Esophagus muscularis mucosa (tissue), 4 donors: ENCODE measurements at regions not wholly inside any gene's neighbourhood (a gene's known extent, or its start where the extent isn't known, plus 50 kb on each side); places are given as distances from the start of the nearest gene placed in this dataset.

Source experiments
- DNase-seq: peaks from one replicate; pipeline ENCODE4 v3.0.0-alpha.2; 2017; ENCODE audit errors: extremely low spot score
- H3K27ac ChIP-seq, 4 donors: fragments of 200-600 bp; sonication (generic); replicated peaks in 1 of 4; 1 replicate in 3 of 4; 2 replicates in 1 of 4; pipeline ENCODE4 v1.5.1; 2016 to 2019; ENCODE audit warnings: mild to moderate bottlenecking in 1 of 4
- H3K27me3 ChIP-seq, 4 donors: fragments of 200-600 bp; sonication (generic); one replicate each; pipeline versions ENCODE4 v1.5.1 to v1.6.0; 2016 to 2019
- H3K36me3 ChIP-seq, 4 donors: fragments of 200-600 bp; sonication (generic); one replicate each; pipeline ENCODE4 v1.5.1; 2016 to 2019
- H3K4me1 ChIP-seq, 4 donors: fragments of 200-600 bp; sonication (generic); one replicate each; pipeline ENCODE4 v1.5.1; 2016 to 2019
- H3K4me3 ChIP-seq, 4 donors: fragments of 200-600 bp; sonication (generic); 1 replicate in 2 of 4; 2 replicates in 2 of 4; pipeline ENCODE4 v1.5.1; 2016 to 2019; ENCODE audit warnings: mild to moderate bottlenecking in 4 of 4, moderate library complexity in 1 of 4
- H3K9me3 ChIP-seq, 4 donors: fragments of 200-600 bp; sonication (generic); 1 replicate in 3 of 4; 2 replicates in 1 of 4; pipeline ENCODE4 v1.5.1; 2016 to 2019
- CTCF ChIP-seq, 3 experiments: fragments of 200-600 bp in 2 of 3; fragments of 450-650 bp in 1 of 3; sonication (generic) in 2 of 3; IDR thresholded peaks; one replicate each; pipeline ENCODE4 v1.5.1; 2017 to 2019; ENCODE audit warnings: antibody characterized with exemption in 3 of 3, mild to moderate bottlenecking in 2 of 3, moderate library complexity in 1 of 3
- EP300 ChIP-seq: sonication (generic); formaldehyde crosslinking; IDR thresholded peaks from one replicate; pipeline ENCODE4 v1.6.1; 2017; ENCODE audit warnings: antibody characterized with exemption
- POLR2A ChIP-seq: fragments of 450-650 bp; IDR thresholded peaks from one replicate; pipeline ENCODE4 v1.6.1; 2017; ENCODE audit warnings: antibody characterized with exemption, moderate library complexity, mild to moderate bottlenecking, low read depth
- POLR2AphosphoS5 ChIP-seq, 2 donors: sonication (generic); formaldehyde crosslinking; IDR thresholded peaks; one replicate each; pipeline ENCODE4 v1.6.1; 2017; ENCODE audit warnings: antibody characterized with exemption in 2 of 2
- WGBS: methylation state at CpG from one replicate; pipeline ENCODE4 v1.1.5; 2018; 5-methylcytosine and 5-hydroxymethylcytosine counted together
- intact Hi-C: fragments of 100-400 bp; cut with DNase I; formaldehyde crosslinking; loops from one replicate; pipeline ENCODE4 v1.15.1; 2023

- intact Hi-C loops: no loop called here
- 67% methylated on average over 1 of the region's 1 CpG for WGBS
- Histone ChIP-seq H3K4me3 (no peak overlapping the region), H3K36me3 (no peaks in the 10 kb centered on the region), H3K27ac (no peak overlapping the region), H3K4me1 (no peaks in the 10 kb centered on the region), H3K9me3 (no peaks in the 10 kb centered on the region), H3K27me3 (no peaks in the 10 kb centered on the region)
- DNase-seq: no peak
- TF ChIP-seq POLR2A (no peak), CTCF (IDR thresholded peaks at IDR 0.05) (no peak), POLR2AphosphoS5 (IDR thresholded peaks at IDR 0.05) (no peak), EP300 (no peak)
Measured at GRCh38 chr1:106226550-106226949, 829.9 kb upstream of the PRMT6 start.

- TF ChIP-seq CTCF (IDR thresholded peaks at IDR 0.05): no peak
- TF ChIP-seq POLR2A: no peak
- TF ChIP-seq EP300: no peak
- TF ChIP-seq POLR2AphosphoS5 (IDR thresholded peaks at IDR 0.05): no peak
- H3K9me3 ChIP-seq: no peaks in the 10 kb centered on the region
- no peaks in the 10 kb centered on the region for H3K36me3 ChIP-seq
- H3K27me3 ChIP-seq: no peaks in the 10 kb centered on the region
- no peak for DNase-seq
- H3K4me3 ChIP-seq: no peak overlapping the region
- H3K27ac ChIP-seq: no peak overlapping the region
- 81% methylated on average over 1 of the region's 1 CpG for WGBS
- intact Hi-C loops: no loop called here
- H3K4me1 ChIP-seq: no peaks in the 10 kb centered on the region
Measured at GRCh38 chr1:106232128-106232527, 824.3 kb upstream of the PRMT6 start.

GRCh38 chr1:106233511-106233910, 823.0 kb upstream of the PRMT6 start:
- Histone ChIP-seq H3K27ac (no peak overlapping the region), H3K9me3 (no peaks in the 10 kb centered on the region), H3K27me3 (no peaks in the 10 kb centered on the region), H3K36me3 (no peaks in the 10 kb centered on the region), H3K4me3 (no peak overlapping the region), H3K4me1 (no peaks in the 10 kb centered on the region)
- intact Hi-C loops: no loop called here
- WGBS: 97% methylated on average over 2 of the region's 2 CpGs
- TF ChIP-seq POLR2AphosphoS5 (IDR thresholded peaks at IDR 0.05) (no peak), CTCF (IDR thresholded peaks at IDR 0.05) (no peak), POLR2A (no peak), EP300 (no peak)
- no peak for DNase-seq

- no peak overlapping the region for H3K4me3 ChIP-seq
- H3K36me3 ChIP-seq: no peaks in the 10 kb centered on the region
- no peaks in the 10 kb centered on the region for H3K4me1 ChIP-seq
- no peak for DNase-seq
- TF ChIP-seq CTCF (IDR thresholded peaks at IDR 0.05) (no peak), EP300 (no peak), POLR2A (no peak)
- intact Hi-C loops: no loop called here
- no peaks in the 10 kb centered on the region for H3K27me3 ChIP-seq
- no peak overlapping the region for H3K27ac ChIP-seq
- H3K9me3 ChIP-seq: peaks cover 0 to 6% (median 0%) of the 10 kb centered on the region in 4 donors
Measured at GRCh38 chr1:106249365-106249764, 807.1 kb upstream of the PRMT6 start.

GRCh38 chr1:106249810-106250209, 806.7 kb upstream of the PRMT6 start:
- DNase-seq: no peak
- Histone ChIP-seq H3K27ac (no peak overlapping the region), H3K27me3 (no peaks in the 10 kb centered on the region), H3K4me3 (no peak overlapping the region), H3K9me3 (peaks cover 0 to 6% (median 0%) of the 10 kb centered on the region in 4 donors), H3K4me1 (no peaks in the 10 kb centered on the region), H3K36me3 (no peaks in the 10 kb centered on the region)
- intact Hi-C loops: no loop called here
- WGBS: 76% methylated on average over 5 of the region's 5 CpGs
- TF ChIP-seq EP300: no peak
- no peak for TF ChIP-seq POLR2AphosphoS5 (IDR thresholded peaks at IDR 0.05)
- TF ChIP-seq CTCF (IDR thresholded peaks at IDR 0.05): no peak
- TF ChIP-seq POLR2A: no peak
